ENCODE measurements at regions not wholly inside any gene's neighbourhood (a gene's known extent, or its start where the extent isn't known, plus 50 kb on each side); places are given as distances from the start of the nearest gene placed in this dataset.
"Not testable (repeated sequence)": the region's sequence is repeated elsewhere in the genome, so short reads cannot be mapped to it uniquely, and the experiment has no call there.

- peak; percentile 65 for DNase-seq
Observed at GRCh38 chr5:104084896-104085295, 522.3 kb upstream of the NUDT12 start.

DNA sequence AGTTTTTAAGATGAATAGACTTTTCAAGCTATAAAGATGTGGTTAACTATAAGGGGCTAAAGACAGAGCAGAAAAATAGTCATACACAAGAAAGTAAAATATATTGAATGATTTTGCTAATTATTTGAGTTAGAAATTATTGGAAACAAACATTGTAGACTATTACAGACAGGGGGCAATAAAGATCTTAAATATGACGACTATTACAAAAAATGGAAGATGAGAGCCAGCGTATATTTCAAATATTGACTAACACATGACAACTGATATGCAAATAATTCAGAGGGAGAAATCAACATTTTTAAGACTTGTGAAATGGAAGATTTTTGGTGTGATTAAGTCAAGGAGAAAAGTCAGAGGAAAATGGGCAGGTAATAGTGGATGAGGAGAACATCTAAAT is 520.2 kb upstream of the NUDT12 start:
- no peak for DNase-seq

GRCh38 chr5:104081232-104081631 is 518.6 kb upstream of the NUDT12 start:
- DNase-seq, result no peak

GRCh38 chr5:104080646-104081175 is 518.1 kb upstream of the NUDT12 start:
- no peak for DNase-seq

GRCh38 chr5:104079861-104080645 is 517.5 kb upstream of the NUDT12 start:
- not testable (repeated sequence) for DNase-seq

DNA sequence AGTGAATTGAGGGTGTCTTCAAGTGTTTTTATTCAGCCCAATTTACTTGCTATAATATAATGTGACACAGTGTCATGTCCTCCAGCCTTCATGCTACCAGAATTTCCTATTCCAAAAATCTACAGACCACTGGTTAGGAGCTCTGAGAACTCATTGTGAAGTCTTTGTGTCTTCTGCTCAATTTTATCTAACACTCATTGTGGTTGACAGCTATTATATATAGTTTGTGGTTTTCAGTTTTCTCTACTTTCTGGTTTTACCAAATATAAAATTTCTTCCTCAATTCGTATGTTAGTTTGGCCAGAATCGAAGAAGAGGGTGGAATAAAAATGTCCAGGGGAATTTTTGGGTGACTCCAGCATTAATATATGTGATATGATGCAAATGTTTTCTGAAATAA is 509.3 kb upstream of the NUDT12 start:
- no peak for DNase-seq

GRCh38 chr5:104062621-104063377 is 500.2 kb upstream of the NUDT12 start:
- DNase-seq, result no peak

DNA sequence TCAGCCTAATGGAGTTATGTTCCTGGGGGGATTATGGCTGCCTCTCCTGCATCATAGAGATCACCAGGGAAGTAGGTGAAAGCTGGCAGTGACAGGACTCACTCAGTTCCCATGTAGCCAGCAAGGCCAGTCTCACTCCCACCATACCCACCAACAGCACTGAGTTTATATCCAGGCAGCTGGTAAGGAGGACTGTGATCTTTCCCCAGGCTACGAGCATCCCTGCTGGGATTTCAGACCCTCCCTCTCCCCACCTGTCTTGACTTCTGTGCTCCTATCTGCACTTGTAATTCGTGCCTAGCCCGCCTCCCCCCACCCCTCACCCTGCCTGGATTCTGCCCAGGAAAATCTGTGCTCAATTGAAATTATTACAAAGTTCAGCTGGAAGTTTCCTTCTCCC is 499.1 kb upstream of the NUDT12 start:
- no peak for DNase-seq

DNA sequence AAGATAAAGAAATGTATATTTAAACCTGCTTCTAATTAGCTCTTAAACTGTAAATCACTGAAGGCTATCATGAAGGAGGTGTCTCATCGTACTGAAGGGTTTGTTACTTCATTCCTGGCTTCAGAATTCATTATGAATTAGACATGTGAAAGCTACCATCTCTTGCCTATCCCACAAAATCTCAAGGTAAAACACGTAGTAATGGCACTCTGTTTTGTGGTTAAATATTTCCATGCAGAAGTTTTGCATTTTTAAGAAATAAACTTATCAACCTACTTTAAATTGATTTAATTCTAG is 490.7 kb upstream of the NUDT12 start:
- no peak for DNase-seq

- no peak for DNase-seq
Observed at GRCh38 chr5:104052558-104053352, 490.2 kb upstream of the NUDT12 start.

DNA sequence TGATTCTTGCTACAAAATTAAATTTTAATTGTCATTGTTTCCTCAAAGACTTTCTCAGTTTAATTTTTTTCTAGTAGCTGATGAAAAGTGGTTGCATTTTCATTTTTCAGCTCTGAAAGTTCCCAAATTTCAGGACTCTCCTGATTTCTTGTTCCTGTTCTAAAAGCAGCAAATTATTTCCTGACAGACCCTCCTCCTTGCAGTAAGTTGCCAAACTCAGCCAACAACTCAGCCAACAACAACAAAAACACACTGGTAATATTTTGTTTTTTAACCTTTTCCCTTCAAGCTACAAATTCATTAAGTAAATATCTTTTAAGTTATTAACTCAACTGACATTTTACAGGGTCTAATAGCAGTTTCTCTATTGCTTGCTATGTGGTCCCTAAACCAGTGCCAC is 487.8 kb upstream of the NUDT12 start:
- DNase-seq, result no peak

- DNase-seq, result no peak
Observed at GRCh38 chr5:104049752-104050151, 487.2 kb upstream of the NUDT12 start.

DNA sequence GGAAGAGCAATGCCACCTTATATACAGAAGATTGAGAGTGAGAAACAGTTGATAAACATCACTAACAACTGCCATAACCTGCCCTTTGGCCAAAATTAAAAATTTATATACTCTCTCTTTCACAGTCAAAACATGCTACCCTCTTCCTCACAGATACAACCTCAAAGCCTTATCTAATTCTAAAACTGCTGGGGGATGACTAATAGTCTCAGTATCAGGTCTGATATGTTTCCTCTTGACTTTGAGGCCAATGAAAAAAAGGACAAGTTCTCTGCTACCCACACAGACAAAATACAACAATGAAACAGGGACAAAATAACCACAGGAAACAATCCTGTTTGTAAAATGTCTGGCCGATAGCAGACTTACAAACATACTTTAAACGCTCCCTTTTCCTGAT is 485.6 kb upstream of the NUDT12 start:
- DNase-seq, result no peak

GRCh38 chr5:104045987-104046386 is 483.4 kb upstream of the NUDT12 start:
- peak; percentile 13 for DNase-seq

GRCh38 chr5:104039871-104040270 is 477.3 kb upstream of the NUDT12 start:
- DNase-seq, result not testable (repeated sequence)

DNA sequence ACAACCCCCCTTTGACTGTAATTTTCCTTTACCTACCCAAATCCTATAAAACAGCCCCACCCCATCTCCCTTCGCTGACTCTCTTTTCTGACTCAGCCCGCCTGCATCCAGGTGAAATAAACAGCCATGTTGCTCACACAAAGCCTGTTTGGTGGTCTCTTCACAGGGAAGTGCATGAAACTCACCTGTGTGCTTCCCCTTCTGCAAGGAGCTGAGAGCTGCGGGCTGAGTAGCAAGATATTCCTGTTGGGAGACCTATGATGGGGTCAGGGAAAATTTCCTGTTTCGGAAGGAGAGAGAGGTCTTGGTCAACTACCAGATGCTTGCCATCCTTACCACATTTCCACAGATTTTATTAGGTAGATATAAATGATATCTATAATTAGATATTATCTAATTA is 474.5 kb upstream of the NUDT12 start:
- not testable (repeated sequence) for DNase-seq

GRCh38 chr5:104033186-104033585 is 470.6 kb upstream of the NUDT12 start:
- not testable (repeated sequence) for DNase-seq

DNA sequence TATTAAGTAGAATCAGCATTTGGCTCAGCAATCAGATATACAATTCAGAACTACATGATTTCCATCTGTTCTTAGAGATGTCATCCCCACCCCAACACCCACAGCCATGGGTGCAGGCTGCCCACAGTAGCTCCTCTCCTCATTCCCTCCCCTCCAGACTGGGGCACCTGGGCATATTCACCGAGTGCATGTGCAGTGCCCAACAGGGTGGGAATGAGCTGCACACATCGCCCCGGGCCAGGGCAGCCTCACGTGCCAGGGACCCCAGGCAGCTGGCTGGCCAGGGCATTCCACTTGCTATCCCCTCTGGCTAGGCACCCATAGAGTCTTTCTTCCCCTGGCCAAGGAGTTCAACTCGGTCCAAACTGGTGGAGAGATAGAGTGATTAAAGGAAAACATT is 461.9 kb upstream of the NUDT12 start:
- no peak for DNase-seq

DNA sequence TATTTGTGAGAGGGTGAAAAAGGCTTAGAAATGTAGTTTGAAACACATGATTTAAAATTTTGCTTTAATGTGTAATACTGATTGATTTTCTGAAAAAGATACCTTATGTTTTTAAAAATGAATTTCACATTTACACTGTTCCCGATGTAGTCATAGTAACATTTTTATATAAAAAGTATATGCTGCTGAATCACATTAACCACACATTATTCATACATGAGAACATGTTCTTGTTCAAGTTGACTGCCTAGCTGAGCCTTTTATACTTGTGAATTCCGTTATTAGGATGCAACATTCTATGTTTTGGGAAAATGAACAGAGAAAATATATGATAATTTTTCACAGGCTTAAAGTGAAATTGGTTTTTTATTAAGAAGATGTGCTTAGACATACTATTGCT is 461.1 kb upstream of the NUDT12 start:
- DNase-seq, result no peak

DNA sequence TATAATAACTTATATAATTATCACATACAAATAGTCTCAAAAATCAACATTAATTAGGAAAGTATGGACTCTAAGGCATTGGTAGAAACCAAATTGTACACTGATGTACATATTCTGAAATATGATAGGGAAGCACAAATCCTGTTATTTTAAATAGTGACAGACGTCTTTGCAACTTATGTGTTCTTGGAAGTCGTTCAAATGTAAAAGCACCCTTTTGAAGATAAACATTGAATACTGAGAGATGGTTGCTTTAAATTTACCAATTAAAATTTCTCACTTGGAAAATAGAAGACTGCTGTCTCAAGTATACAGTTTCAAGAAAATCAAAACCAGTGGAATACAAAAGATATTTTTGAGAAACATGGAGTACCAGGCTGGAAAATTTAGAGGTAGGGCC is 457.4 kb upstream of the NUDT12 start:
- no peak for DNase-seq

GRCh38 chr5:104018299-104018698 is 455.7 kb upstream of the NUDT12 start:
- no peak for DNase-seq

DNA sequence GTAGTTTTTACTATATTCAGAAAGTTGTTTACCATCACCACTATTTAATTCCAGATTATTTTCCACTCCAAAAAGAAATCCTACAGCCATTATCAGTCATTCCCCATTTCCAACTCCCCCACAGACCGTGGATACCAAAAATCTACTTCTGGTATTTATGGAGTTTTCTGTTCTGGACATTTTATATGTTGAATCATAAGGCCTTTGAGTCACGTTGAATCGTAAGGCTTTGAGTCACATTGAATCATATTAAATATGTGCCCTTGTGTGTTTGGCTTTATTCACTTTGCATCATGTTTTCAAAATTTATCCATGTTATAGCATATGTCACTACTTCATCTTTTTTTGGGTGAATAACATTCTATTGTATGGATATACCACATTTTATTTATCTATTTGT is 454.1 kb upstream of the NUDT12 start:
- DNase-seq, result no peak

GRCh38 chr5:104015765-104016164 is 453.2 kb upstream of the NUDT12 start:
- DNase-seq, result no peak

GRCh38 chr5:104002783-104003182 is 440.2 kb upstream of the NUDT12 start:
- not testable (repeated sequence) for DNase-seq

Data from NCI-H187 treated with DMSO at 0.1 percent for 48 hours (cell line).